ENCODE measurements at regions not wholly inside any gene's neighbourhood (a gene's known extent, or its start where the extent isn't known, plus 50 kb on each side); places are given as distances from the start of the nearest gene placed in this dataset.

DNA sequence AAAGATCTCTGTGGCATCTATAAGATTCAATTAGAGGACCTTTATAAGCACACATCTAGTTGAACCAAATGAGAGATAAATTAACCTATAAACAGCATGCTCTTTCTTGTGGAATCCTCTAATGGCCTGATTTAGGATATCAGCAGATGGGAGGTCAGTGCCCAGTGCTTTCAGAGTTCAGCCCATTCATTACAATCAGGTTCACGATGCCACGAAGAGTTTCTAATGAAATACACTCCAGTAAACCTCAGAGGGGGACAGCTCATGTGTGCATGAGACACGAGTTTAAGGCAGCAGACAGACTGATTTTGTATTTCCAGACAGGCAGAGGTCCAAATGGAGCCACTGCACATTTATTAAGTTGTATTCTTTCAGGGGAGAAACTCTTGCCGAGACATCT lies 544.4 kb upstream of the PKN2 start:
- intact Hi-C loops (cut with micrococcal nuclease; ENCODE audit: unreplicated experiment) (no loop called here), in situ Hi-C loops (cut with MboI) (no loop called here)
- Histone ChIP-seq H3K36me3 (ENCODE audit: control insufficient read depth in 2 of 2, insufficient read depth in 2 of 2, low read length in 1 of 2) (no peaks in the 10 kb centered on the region), H2AFZ (ENCODE audit: control insufficient read depth, low read depth, low read length) (no peak overlapping the region), H3K27me3 (replicated peaks in 1 of 2; ENCODE audit: control insufficient read depth in 2 of 2, insufficient read depth in 2 of 2, low read length in 1 of 2) (no peaks in the 10 kb centered on the region), H3K79me2 (ENCODE audit: control insufficient read depth, insufficient read depth, low read length) (no peaks in the 10 kb centered on the region), H3K4me2 (ENCODE audit: control insufficient read depth, insufficient read depth) (no peak overlapping the region), H3K4me3 (no peak overlapping the region), H4K20me1 (ENCODE audit: control insufficient read depth, insufficient read depth) (no peaks in the 10 kb centered on the region), H3K9ac (ENCODE audit: control insufficient read depth, insufficient read depth, low read length) (no peak overlapping the region), H3K4me1 (ENCODE audit: control insufficient read depth, insufficient read depth, low read length) (no peaks in the 10 kb centered on the region), H3K27ac (ENCODE audit: control insufficient read depth, insufficient read depth) (no peak overlapping the region), H3K9me3 (replicated peaks; ENCODE audit: control insufficient read depth, insufficient read depth, low read length) (no peaks in the 10 kb centered on the region)
- ChIA-PET RAD21 (ENCODE audit: unreplicated experiment) (no interaction called here), POLR2A (no interaction called here), CTCF (no interaction called here), SMC1A (ENCODE audit: uncharacterized antibody, unreplicated experiment) (interaction anchor here (1.7 kb wide), 1 partner anchor 28 kb away, joined by 5 read pairs; no protein-coding TSS in a partner anchor)
- DNase-seq (ENCODE audit: low read depth, low spot score) (no peak), ATAC-seq (no peak), FAIRE-seq (no peak)
- TF ChIP-seq, protein P1, sequence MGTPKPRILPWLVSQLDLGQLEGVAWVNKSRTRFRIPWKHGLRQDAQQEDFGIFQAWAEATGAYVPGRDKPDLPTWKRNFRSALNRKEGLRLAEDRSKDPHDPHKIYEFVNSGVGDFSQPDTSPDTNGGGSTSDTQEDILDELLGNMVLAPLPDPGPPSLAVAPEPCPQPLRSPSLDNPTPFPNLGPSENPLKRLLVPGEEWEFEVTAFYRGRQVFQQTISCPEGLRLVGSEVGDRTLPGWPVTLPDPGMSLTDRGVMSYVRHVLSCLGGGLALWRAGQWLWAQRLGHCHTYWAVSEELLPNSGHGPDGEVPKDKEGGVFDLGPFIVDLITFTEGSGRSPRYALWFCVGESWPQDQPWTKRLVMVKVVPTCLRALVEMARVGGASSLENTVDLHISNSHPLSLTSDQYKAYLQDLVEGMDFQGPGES (IDR thresholded peaks at IDR 0.05), result no peak
- TF ChIP-seq, protein P2, sequence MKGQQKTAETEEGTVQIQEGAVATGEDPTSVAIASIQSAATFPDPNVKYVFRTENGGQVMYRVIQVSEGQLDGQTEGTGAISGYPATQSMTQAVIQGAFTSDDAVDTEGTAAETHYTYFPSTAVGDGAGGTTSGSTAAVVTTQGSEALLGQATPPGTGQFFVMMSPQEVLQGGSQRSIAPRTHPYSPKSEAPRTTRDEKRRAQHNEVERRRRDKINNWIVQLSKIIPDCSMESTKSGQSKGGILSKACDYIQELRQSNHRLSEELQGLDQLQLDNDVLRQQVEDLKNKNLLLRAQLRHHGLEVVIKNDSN (IDR thresholded peaks at IDR 0.05; ENCODE audit: borderline replicate concordance, extremely low read length, insufficient read depth, low read depth, low read length), result no peak
- TF ChIP-seq CHD4 (IDR thresholded peaks at IDR 0.05) (no peak), TCF7 (IDR thresholded peaks at IDR 0.05; ENCODE audit: borderline replicate concordance) (no peak), CBFB (IDR thresholded peaks at IDR 0.05; ENCODE audit: low read depth) (no peak), GATAD2B (conservative IDR thresholded peaks at IDR 0.05; ENCODE audit: low read depth) (no peak), LARP7 (IDR thresholded peaks at IDR 0.05) (no peak), SRF (IDR thresholded peaks at IDR 0.05; ENCODE audit: low read depth in 2 of 2, low read length in 2 of 2) (no peak), ZNF217 (IDR thresholded peaks at IDR 0.05) (no peak), FOXK2 (IDR thresholded peaks at IDR 0.05) (no peak), EED (IDR thresholded peaks at IDR 0.05; ENCODE audit: low read depth) (no peak)
- TF ChIP-seq, protein P3, sequence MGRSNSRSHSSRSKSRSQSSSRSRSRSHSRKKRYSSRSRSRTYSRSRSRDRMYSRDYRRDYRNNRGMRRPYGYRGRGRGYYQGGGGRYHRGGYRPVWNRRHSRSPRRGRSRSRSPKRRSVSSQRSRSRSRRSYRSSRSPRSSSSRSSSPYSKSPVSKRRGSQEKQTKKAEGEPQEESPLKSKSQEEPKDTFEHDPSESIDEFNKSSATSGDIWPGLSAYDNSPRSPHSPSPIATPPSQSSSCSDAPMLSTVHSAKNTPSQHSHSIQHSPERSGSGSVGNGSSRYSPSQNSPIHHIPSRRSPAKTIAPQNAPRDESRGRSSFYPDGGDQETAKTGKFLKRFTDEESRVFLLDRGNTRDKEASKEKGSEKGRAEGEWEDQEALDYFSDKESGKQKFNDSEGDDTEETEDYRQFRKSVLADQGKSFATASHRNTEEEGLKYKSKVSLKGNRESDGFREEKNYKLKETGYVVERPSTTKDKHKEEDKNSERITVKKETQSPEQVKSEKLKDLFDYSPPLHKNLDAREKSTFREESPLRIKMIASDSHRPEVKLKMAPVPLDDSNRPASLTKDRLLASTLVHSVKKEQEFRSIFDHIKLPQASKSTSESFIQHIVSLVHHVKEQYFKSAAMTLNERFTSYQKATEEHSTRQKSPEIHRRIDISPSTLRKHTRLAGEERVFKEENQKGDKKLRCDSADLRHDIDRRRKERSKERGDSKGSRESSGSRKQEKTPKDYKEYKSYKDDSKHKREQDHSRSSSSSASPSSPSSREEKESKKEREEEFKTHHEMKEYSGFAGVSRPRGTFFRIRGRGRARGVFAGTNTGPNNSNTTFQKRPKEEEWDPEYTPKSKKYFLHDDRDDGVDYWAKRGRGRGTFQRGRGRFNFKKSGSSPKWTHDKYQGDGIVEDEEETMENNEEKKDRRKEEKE (IDR thresholded peaks at IDR 0.05), result no peak
- TF ChIP-seq, protein P4, sequence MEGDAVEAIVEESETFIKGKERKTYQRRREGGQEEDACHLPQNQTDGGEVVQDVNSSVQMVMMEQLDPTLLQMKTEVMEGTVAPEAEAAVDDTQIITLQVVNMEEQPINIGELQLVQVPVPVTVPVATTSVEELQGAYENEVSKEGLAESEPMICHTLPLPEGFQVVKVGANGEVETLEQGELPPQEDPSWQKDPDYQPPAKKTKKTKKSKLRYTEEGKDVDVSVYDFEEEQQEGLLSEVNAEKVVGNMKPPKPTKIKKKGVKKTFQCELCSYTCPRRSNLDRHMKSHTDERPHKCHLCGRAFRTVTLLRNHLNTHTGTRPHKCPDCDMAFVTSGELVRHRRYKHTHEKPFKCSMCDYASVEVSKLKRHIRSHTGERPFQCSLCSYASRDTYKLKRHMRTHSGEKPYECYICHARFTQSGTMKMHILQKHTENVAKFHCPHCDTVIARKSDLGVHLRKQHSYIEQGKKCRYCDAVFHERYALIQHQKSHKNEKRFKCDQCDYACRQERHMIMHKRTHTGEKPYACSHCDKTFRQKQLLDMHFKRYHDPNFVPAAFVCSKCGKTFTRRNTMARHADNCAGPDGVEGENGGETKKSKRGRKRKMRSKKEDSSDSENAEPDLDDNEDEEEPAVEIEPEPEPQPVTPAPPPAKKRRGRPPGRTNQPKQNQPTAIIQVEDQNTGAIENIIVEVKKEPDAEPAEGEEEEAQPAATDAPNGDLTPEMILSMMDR (IDR thresholded peaks at IDR 0.05 in 2 of 3, conservative IDR thresholded peaks at IDR 0.05 in 1 of 3; ENCODE audit: control insufficient read depth in 2 of 3, extremely low read depth in 1 of 3, insufficient read depth in 1 of 3, low read depth in 3 of 3, low read length in 3 of 3), result no peak
- WGBS (ENCODE audit: insufficient coverage, insufficient replicate concordance, low lambda C conversion rate, missing lambda C conversion rate), result 8% methylated on average over 4 of the region's 4 CpGs
- no TSS peak for BruUV-seq (replicated peaks)

All from GM12878 (cell line).